ENCODE measurements at regions not wholly inside any gene's neighbourhood (a gene's known extent, or its start where the extent isn't known, plus 50 kb on each side); places are given as distances from the start of the nearest gene placed in this dataset.

DNA sequence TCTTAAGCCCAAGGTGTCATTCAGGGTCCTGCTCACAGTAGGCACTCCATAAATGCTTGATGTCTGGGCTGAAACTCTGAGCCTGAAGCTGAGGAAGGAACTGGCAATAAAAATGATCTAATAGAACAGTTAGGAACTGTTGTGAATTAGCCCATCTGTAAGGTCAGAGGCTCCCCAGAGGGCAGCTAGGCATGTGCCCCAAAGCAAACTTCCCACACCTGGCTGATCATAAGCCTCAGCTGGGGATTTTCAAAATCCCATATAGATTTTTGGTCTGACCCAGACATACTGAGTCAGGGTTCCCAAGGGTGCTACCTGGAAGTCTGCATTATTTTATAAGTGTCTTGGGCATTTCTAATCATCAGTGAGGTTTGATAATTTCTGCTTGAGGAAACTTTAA, 309.4 kb upstream of the PROX1 start:
- Histone ChIP-seq H3K9me3 (no peaks in the 10 kb centered on the region), H3K4me1 (no peaks in the 10 kb centered on the region), H3K27me3 (no peaks in the 10 kb centered on the region), H3K4me3 (no peak overlapping the region), H3K27ac (no peak overlapping the region), H3K36me3 (no peaks in the 10 kb centered on the region)
- no peak for DNase-seq
- intact Hi-C loops (cut with DNase I; ENCODE audit: low total_unique reads), result no loop called here
- in situ Hi-C loops (cut with MboI; ENCODE audit: low sequenced_read_pairs in 4 of 4), result no loop called here
- TF ChIP-seq CTCF (IDR thresholded peaks at IDR 0.05 in 4 of 5, conservative IDR thresholded peaks at IDR 0.05 in 1 of 5) (no peak), POLR2A (IDR thresholded peaks at IDR 0.05) (no peak)
- no peak for ATAC-seq

DNA sequence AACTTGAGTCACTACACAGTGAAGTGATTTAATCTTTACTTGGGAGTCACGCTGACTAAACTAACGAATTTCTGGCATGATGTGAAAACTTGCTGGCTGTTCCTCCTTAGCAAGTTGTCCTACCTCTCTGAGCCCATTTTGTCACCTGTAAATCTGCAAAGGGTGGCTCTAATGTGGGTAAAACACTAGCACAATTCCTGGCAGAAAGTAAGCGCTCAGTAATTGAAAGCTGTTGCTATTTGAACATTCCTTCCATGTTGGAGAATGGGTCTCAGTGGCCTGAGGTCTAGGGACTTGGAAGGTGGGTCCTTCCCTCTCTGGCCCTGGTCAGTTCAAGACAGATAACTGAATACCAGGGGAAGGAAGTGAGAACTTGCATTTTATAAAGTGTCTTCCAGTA, 309.0 kb upstream of the PROX1 start:
- DNase-seq, result no peak
- H3K36me3 ChIP-seq, result no peaks in the 10 kb centered on the region
- no peak overlapping the region for H3K4me3 ChIP-seq
- no peak for TF ChIP-seq CTCF (IDR thresholded peaks at IDR 0.05 in 4 of 5, conservative IDR thresholded peaks at IDR 0.05 in 1 of 5)
- no peak for TF ChIP-seq POLR2A (IDR thresholded peaks at IDR 0.05)
- in situ Hi-C loops (cut with MboI; ENCODE audit: low sequenced_read_pairs in 4 of 4), result no loop called here
- no peaks in the 10 kb centered on the region for H3K4me1 ChIP-seq
- ATAC-seq, result no peak
- intact Hi-C loops (cut with DNase I; ENCODE audit: low total_unique reads), result no loop called here
- no peak overlapping the region for H3K27ac ChIP-seq
- H3K27me3 ChIP-seq, result no peaks in the 10 kb centered on the region
- H3K9me3 ChIP-seq, result no peaks in the 10 kb centered on the region

- H3K27ac ChIP-seq, result no peak overlapping the region
- H3K4me1 ChIP-seq, result no peaks in the 10 kb centered on the region
- no peaks in the 10 kb centered on the region for H3K9me3 ChIP-seq
- ATAC-seq, result no peak
- no peaks in the 10 kb centered on the region for H3K27me3 ChIP-seq
- intact Hi-C loops (cut with DNase I; ENCODE audit: low total_unique reads), result no loop called here
- TF ChIP-seq POLR2A (IDR thresholded peaks at IDR 0.05) (no peak), CTCF (IDR thresholded peaks at IDR 0.05 in 4 of 5, conservative IDR thresholded peaks at IDR 0.05 in 1 of 5) (no peak)
- in situ Hi-C loops (cut with MboI; ENCODE audit: low sequenced_read_pairs in 4 of 4), result no loop called here
- no peak overlapping the region for H3K4me3 ChIP-seq
- no peaks in the 10 kb centered on the region for H3K36me3 ChIP-seq
- DNase-seq, result no peak
These were observed 308.6 kb upstream of the PROX1 start for GRCh38 chr1:213679153-213679552.

DNA sequence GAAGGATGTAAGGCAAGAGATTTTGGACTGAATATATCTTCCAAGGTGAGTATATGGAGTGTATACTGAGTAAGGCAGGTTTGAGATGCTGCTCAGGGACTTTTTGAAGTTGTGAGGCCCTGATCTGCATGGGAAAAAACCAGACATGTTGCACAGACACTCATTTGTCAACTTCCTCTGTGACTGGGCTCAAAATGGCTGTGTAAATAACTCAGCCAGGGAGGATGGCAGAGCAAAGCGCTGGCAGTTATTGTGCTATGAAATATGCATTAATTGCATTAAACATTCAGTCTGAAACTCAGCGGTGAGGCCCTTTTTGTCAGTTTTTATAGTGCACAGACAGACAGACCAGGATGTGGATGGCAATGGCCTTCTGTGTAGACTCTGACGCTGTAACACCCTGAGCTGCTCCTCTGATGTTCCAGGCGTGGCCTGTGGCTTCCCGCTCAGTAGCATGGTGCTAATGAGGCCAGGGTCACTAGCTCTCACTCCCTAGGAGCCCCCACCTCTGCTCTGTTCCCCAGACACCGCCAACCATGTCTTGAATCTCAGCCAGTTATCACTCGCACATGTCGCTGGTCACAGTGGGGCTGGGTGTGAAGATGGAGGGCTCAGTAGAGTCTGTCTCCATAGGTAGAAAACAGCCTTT, 307.0 kb upstream of the PROX1 start:
- no peaks in the 10 kb centered on the region for H3K9me3 ChIP-seq
- DNase-seq, result no peak
- H3K4me3 ChIP-seq, result no peak overlapping the region
- no peak for ATAC-seq
- H3K27ac ChIP-seq, result no peak overlapping the region
- H3K27me3 ChIP-seq, result no peaks in the 10 kb centered on the region
- in situ Hi-C loops (cut with MboI; ENCODE audit: low sequenced_read_pairs in 4 of 4) (no loop called here), intact Hi-C loops (cut with DNase I; ENCODE audit: low total_unique reads) (no loop called here)
- TF ChIP-seq CTCF (IDR thresholded peaks at IDR 0.05 in 4 of 5, conservative IDR thresholded peaks at IDR 0.05 in 1 of 5), result no peak
- no peak for TF ChIP-seq POLR2A (IDR thresholded peaks at IDR 0.05)
- H3K4me1 ChIP-seq, result no peaks in the 10 kb centered on the region
- no peaks in the 10 kb centered on the region for H3K36me3 ChIP-seq

DNA sequence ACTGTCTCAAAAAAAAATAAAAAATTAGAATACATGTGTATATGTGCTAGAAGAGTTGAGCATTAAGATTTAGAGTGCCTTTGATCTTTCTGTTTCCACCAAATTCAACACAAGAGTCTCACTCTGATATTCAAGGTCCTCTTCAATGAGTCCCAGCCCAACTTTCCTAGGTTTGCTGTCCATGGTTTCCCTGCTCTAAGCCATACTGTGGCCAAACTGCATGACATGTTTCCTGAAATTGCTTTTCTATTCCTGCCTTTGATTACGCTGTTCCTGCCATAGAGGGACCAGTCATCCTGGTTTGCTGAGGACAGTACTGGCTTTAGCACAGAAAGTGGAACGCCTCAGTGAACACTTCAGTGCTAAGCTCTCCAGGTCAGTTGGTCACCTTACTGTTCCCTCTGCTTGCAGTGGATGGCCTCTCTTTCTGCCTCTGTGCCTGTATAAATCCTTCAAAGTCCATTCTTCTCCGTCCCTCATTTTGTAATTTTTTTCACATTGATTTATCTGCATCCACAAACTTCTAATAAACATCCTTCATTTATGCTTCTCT, 305.9 kb upstream of the PROX1 start:
- intact Hi-C loops (cut with DNase I; ENCODE audit: low total_unique reads), result no loop called here
- no peak overlapping the region for H3K4me3 ChIP-seq
- no peaks in the 10 kb centered on the region for H3K9me3 ChIP-seq
- H3K27ac ChIP-seq, result no peak overlapping the region
- H3K36me3 ChIP-seq, result no peaks in the 10 kb centered on the region
- TF ChIP-seq CTCF (IDR thresholded peaks at IDR 0.05 in 4 of 5, conservative IDR thresholded peaks at IDR 0.05 in 1 of 5), result no peak
- TF ChIP-seq POLR2A (IDR thresholded peaks at IDR 0.05), result no peak
- ATAC-seq (no peak), DNase-seq (no peak)
- in situ Hi-C loops (cut with MboI; ENCODE audit: low sequenced_read_pairs in 4 of 4), result no loop called here
- no peaks in the 10 kb centered on the region for H3K27me3 ChIP-seq
- H3K4me1 ChIP-seq, result no peaks in the 10 kb centered on the region
